GM12878 (cell line): ENCODE measurements at regions not wholly inside any gene's neighbourhood (a gene's known extent, or its start where the extent isn't known, plus 50 kb on each side); places are given as distances from the start of the nearest gene placed in this dataset.

Experiments
- ATAC-seq: fragments of 200-7000 bp; cut with Tn5 transposase; 3 replicates; pipeline ENCODE4 v1.9.1; 2020; ENCODE audit warnings: mild to moderate bottlenecking, moderate library complexity
- BruUV-seq: library from RNA; stranded (reverse); fragments of 400-500 nt; replicated peaks from 2 replicates; lab custom pipeline; 2021; lab: Mats Ljungman, UMichigan
- CTCF ChIA-PET: fragments of 300-600 bp; sonication (Branson Sonifier 250); formaldehyde crosslinking; extraction: SDS; loops from one replicate; lab custom pipeline; 2021; ENCODE audit warnings: inconsistent platforms; lab: Yijun Ruan, JAX
- POLR2A ChIA-PET: fragments of 350-600 bp; formaldehyde crosslinking; extraction: SDS; loops from one replicate; lab custom pipeline; 2021; ENCODE audit warnings: inconsistent platforms; lab: Charles Lee
- RAD21 ChIA-PET: fragments of 300-600 bp; sonication (Branson Sonifier 250); formaldehyde crosslinking; loops from one replicate; lab custom pipeline; 2023; ENCODE audit warnings: antibody characterized with exemption; ENCODE audit not compliant: unreplicated experiment; lab: Charles Lee
- SMC1A ChIA-PET: fragments of 300-600 bp; sonication (Branson Sonifier 250); formaldehyde crosslinking; loops from one replicate; lab custom pipeline; 2023; ENCODE audit not compliant: unreplicated experiment, uncharacterized antibody; lab: Charles Lee
- DNase-seq: peaks from one replicate; pipeline ENCODE4 v3.0.0-alpha.2; 2011; ENCODE audit warnings: low read depth, low spot score
- FAIRE-seq: peaks from 3 replicates; lab custom pipeline; 2011; peaks lifted over from hg19 to GRCh38; lab: Jason Lieb, UNC
- H2AFZ ChIP-seq: 2 replicates; pipeline ENCODE4 v1.6.0; 2011; ENCODE audit warnings: low read depth, low read length, control low read depth; ENCODE audit not compliant: control insufficient read depth
- H3K27ac ChIP-seq: 2 replicates; pipeline ENCODE4 v1.5.1; 2011; ENCODE audit warnings: control low read depth; ENCODE audit not compliant: control insufficient read depth, insufficient read depth
- H3K27me3 ChIP-seq, 2 experiments: replicated peaks in 1 of 2; 2 replicates each; pipeline versions ENCODE4 v1.6.0 to v1.6.1; 2011; ENCODE audit warnings: low read length in 1 of 2; ENCODE audit not compliant: control insufficient read depth in 2 of 2, insufficient read depth in 2 of 2
- H3K36me3 ChIP-seq, 2 experiments: 2 replicates each; pipeline ENCODE4 v1.5.1; 2011; ENCODE audit warnings: low read length in 1 of 2; ENCODE audit not compliant: control insufficient read depth in 2 of 2, insufficient read depth in 2 of 2
- H3K4me1 ChIP-seq: 2 replicates; pipeline ENCODE4 v1.6.1; 2011; ENCODE audit warnings: mild to moderate bottlenecking, low read length, moderate library complexity, mixed read lengths; ENCODE audit not compliant: control insufficient read depth, insufficient read depth
- H3K4me2 ChIP-seq: 2 replicates; pipeline ENCODE4 v1.6.0; 2011; ENCODE audit warnings: control low read depth; ENCODE audit not compliant: control insufficient read depth, insufficient read depth
- H3K4me3 ChIP-seq: fragments of 200-600 bp; sonication (generic); 2 replicates; pipeline ENCODE4 v1.5.1; 2016
- H3K79me2 ChIP-seq: 2 replicates; pipeline ENCODE4 v1.6.0; 2011; ENCODE audit warnings: low read length; ENCODE audit not compliant: control insufficient read depth, insufficient read depth
- H3K9ac ChIP-seq: 2 replicates; pipeline ENCODE4 v1.8.0; 2011; ENCODE audit warnings: low read length, control low read depth, mixed read lengths; ENCODE audit not compliant: control insufficient read depth, insufficient read depth
- H3K9me3 ChIP-seq: replicated peaks from 3 replicates; pipeline ENCODE4 v1.5.1; 2011; ENCODE audit warnings: mild to moderate bottlenecking, low read length; ENCODE audit not compliant: control insufficient read depth, insufficient read depth
- H4K20me1 ChIP-seq: 2 replicates; pipeline ENCODE4 v1.6.0; 2011; ENCODE audit not compliant: control insufficient read depth, insufficient read depth
- DPF2 ChIP-seq: fragments of 450-650 bp; IDR thresholded peaks from 2 replicates; pipeline ENCODE4 v1.6.1; 2017; ENCODE audit warnings: mild to moderate bottlenecking
- HCFC1 ChIP-seq: fragments of 150-350 bp; IDR thresholded peaks from 2 replicates; pipeline ENCODE4 v1.6.1; 2014; ENCODE audit warnings: low read length
- HDGF ChIP-seq: fragments of 450-650 bp; IDR thresholded peaks from 2 replicates; pipeline ENCODE4 v1.6.1; 2016; ENCODE audit warnings: antibody characterized with exemption
- KLF5 ChIP-seq: fragments of 450-650 bp; IDR thresholded peaks from 2 replicates; pipeline ENCODE4 v1.6.1; 2014; ENCODE audit warnings: mild to moderate bottlenecking; ENCODE audit not compliant: partially characterized antibody
- MTA3 ChIP-seq: IDR thresholded peaks from 2 replicates; pipeline ENCODE4 v1.6.1; 2012; ENCODE audit warnings: low read length, inconsistent platforms, borderline replicate concordance
- MXI1 ChIP-seq: fragments of 150-350 bp; IDR thresholded peaks from 2 replicates; pipeline ENCODE4 v1.6.1; 2011; ENCODE audit warnings: low read depth, mild to moderate bottlenecking, inconsistent platforms, low read length, improper control_type of control experiment
- SUPT20H ChIP-seq: IDR thresholded peaks from 2 replicates; pipeline ENCODE4 v1.6.1; 2011; ENCODE audit warnings: low read depth, mild to moderate bottlenecking, low read length, moderate library complexity, borderline replicate concordance; ENCODE audit not compliant: control insufficient read depth
- ZNF274 ChIP-seq: IDR thresholded peaks from one replicate; pipeline ENCODE4 v1.8.0; 2011; ENCODE audit not compliant: insufficient read length, insufficient read depth
- WGBS: methylation state at CpG from one replicate; pipeline ENCODE4 v1.1.6; 2016; ENCODE audit warnings: low lambda C conversion rate; ENCODE audit not compliant: insufficient replicate concordance, insufficient coverage; ENCODE audit errors: missing lambda C conversion rate; 5-methylcytosine and 5-hydroxymethylcytosine counted together
- in situ Hi-C: fragments of 300-500 bp; cut with MboI; formaldehyde crosslinking; loops from 9 replicates; pipeline ENCODE4 v1.14.3; 2018; ENCODE audit warnings: mixed read lengths
- intact Hi-C: fragments of 100-400 bp; cut with micrococcal nuclease; formaldehyde crosslinking; loops from one replicate; pipeline ENCODE4 v1.14.2; 2022; ENCODE audit not compliant: unreplicated experiment
- TF ChIP-seq, protein P1 (sequence below): fragments of 450-650 bp; IDR thresholded peaks from 2 replicates; pipeline ENCODE4 v1.6.1; 2018; ENCODE audit warnings: mild to moderate bottlenecking, low read depth, moderate library complexity; ENCODE audit not compliant: partially characterized antibody
- TF ChIP-seq, protein P2 (sequence below): fragments of 450-650 bp; conservative IDR thresholded peaks from 2 replicates; pipeline ENCODE4 v1.6.1; 2017; ENCODE audit warnings: mild to moderate bottlenecking, moderate library complexity

DNA sequence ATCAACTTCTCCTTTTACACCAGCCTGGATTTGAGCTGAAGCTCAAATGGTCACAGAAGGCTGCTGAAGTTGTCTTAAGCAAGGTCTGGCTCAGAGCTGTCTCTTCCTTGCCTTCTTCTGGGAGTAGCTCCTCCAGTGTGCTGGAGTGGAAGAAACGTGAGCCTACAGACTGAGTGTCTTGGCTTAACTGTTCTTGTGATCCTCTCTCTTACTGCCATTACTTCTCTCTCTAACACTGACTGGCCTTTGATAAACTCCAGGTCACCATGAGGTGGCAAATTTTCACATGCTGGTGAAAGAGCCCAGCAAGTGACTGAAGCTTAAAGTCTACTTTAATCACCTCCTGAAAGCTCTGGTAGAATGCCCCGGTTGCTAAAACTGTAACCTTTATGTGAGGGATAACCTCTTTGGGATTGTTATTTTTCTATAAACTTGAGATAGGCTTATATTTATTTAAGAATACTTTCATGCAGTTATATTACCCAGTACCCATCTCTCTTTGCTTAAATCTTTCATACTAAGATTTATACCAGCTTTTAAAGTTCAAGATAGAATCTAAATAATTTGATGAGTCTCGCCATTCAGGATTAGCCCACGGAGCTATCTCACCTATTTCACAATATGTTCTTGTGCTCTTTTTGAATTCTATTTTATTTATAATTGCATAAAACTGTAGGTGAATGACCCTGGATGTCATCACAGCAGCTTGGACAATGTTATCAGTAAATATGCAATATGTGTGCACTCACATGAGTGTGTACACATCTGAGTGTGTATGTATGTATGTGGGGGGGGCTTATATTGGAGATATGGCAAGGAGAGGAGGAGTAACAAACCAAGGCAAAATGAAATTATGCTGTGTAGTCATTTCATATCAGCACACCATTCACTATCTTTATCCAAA, 924.0 kb downstream of the LTN1 start:
- Histone ChIP-seq H3K9ac (no peak overlapping the region), H4K20me1 (no peaks in the 10 kb centered on the region), H3K4me2 (no peak overlapping the region), H2AFZ (no peak overlapping the region), H3K27me3 (no peaks in the 10 kb centered on the region), H3K9me3 (no peaks in the 10 kb centered on the region), H3K4me3 (no peak overlapping the region), H3K36me3 (no peaks in the 10 kb centered on the region), H3K4me1 (no peaks in the 10 kb centered on the region), H3K79me2 (no peaks in the 10 kb centered on the region), H3K27ac (no peak overlapping the region)
- SMC1A ChIA-PET: no interaction called here
- POLR2A ChIA-PET: no interaction called here
- intact Hi-C loops (no loop called here), in situ Hi-C loops (no loop called here)
- RAD21 ChIA-PET: no interaction called here
- CTCF ChIA-PET: no interaction called here
- no peak for FAIRE-seq
- no peak for DNase-seq
- TF ChIP-seq HCFC1 (no peak), ZNF274 (no peak), KLF5 (no peak), DPF2 (no peak), MTA3 (no peak), MXI1 (no peak), HDGF (no peak), SUPT20H (no peak)
- TF ChIP-seq, protein P1, sequence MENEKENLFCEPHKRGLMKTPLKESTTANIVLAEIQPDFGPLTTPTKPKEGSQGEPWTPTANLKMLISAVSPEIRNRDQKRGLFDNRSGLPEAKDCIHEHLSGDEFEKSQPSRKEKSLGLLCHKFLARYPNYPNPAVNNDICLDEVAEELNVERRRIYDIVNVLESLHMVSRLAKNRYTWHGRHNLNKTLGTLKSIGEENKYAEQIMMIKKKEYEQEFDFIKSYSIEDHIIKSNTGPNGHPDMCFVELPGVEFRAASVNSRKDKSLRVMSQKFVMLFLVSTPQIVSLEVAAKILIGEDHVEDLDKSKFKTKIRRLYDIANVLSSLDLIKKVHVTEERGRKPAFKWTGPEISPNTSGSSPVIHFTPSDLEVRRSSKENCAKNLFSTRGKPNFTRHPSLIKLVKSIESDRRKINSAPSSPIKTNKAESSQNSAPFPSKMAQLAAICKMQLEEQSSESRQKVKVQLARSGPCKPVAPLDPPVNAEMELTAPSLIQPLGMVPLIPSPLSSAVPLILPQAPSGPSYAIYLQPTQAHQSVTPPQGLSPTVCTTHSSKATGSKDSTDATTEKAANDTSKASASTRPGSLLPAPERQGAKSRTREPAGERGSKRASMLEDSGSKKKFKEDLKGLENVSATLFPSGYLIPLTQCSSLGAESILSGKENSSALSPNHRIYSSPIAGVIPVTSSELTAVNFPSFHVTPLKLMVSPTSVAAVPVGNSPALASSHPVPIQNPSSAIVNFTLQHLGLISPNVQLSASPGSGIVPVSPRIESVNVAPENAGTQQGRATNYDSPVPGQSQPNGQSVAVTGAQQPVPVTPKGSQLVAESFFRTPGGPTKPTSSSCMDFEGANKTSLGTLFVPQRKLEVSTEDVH: no peak
- TF ChIP-seq, protein P2, sequence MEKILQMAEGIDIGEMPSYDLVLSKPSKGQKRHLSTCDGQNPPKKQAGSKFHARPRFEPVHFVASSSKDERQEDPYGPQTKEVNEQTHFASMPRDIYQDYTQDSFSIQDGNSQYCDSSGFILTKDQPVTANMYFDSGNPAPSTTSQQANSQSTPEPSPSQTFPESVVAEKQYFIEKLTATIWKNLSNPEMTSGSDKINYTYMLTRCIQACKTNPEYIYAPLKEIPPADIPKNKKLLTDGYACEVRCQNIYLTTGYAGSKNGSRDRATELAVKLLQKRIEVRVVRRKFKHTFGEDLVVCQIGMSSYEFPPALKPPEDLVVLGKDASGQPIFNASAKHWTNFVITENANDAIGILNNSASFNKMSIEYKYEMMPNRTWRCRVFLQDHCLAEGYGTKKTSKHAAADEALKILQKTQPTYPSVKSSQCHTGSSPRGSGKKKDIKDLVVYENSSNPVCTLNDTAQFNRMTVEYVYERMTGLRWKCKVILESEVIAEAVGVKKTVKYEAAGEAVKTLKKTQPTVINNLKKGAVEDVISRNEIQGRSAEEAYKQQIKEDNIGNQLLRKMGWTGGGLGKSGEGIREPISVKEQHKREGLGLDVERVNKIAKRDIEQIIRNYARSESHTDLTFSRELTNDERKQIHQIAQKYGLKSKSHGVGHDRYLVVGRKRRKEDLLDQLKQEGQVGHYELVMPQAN: no peak
- ATAC-seq: no peak
- BruUV-seq: no TSS peak
- 14% methylated on average over 4 of the region's 4 CpGs for WGBS
